Activated CD4-positive, alpha-beta T cell treated with anti-CD3 and anti-CD28 coated beads for 1 hour (primary cell): ENCODE measurements at regions not wholly inside any gene's neighbourhood (a gene's known extent, or its start where the extent isn't known, plus 50 kb on each side); places are given as distances from the start of the nearest gene placed in this dataset.

ENCODE experiments used
- DNase-seq: peaks from one replicate; pipeline ENCODE4 v3.0.0-alpha.2; 2020

- no peak for DNase-seq
Measured at GRCh38 chr11:70915158-70915985, 337.0 kb downstream of the SHANK2 start.

DNA sequence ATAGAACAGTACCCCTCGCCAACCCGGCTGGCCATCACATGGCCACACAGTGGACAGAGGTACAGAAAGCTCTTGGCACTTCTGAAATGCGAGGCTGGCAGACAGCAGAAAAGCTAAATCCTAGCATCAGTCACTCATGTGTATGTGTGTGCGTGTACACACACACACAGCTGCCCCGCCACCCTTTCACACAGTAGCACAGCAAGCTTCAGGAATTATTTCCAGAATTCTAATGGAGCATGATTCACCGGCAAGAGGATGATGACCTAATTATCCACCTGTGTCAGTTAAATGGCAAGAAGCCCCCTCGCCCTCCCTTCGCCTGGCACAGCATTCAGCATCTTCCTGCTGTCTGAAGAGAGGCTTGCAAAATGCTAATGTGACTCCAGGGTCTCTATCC is 336.0 kb downstream of the SHANK2 start:
- DNase-seq = no peak

GRCh38 chr11:70918242-70918641 is 334.1 kb downstream of the SHANK2 start:
- DNase-seq = no peak

DNA sequence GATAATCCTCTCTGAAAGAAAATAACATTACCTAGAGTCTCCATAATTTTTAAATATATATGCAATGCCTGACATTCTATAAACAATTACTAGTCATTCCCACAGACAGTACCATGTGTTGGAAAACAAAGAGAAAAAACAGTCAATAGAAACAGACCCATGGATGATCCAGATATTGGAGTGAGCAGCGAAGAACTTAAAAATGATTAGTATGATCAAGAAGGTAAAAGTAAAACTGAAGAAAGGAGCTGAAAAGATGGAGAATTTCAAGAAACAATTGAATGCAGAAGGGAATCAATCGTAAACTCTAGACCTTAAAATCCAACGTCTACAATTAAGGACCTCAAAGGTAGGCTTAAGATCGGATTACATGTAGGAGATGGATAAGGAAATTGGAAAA is 330.6 kb downstream of the SHANK2 start:
- no peak for DNase-seq

DNA sequence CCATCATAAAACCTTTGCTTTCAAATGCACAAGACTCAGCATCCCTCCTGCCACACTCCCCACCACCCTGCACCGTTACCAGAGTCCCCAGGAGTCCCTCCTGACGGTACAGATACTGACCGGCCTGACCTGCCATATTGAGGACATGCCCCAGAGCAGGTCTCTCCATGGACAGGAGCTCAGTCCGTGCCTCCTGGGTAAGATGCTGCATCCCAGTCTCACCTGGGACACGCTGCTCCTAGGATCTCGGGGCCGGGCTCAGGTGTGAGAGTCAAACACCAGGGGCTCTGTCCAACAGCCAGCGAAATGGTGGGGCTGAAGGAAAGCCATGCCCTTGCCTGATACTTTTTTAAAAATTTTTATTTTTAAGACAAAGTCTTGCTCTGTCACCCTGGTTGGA is 328.3 kb downstream of the SHANK2 start:
- DNase-seq = no peak

GRCh38 chr11:70925238-70925637 is 327.1 kb downstream of the SHANK2 start:
- DNase-seq = no peak

GRCh38 chr11:70926543-70927201 is 325.7 kb downstream of the SHANK2 start:
- DNase-seq = no peak

DNA sequence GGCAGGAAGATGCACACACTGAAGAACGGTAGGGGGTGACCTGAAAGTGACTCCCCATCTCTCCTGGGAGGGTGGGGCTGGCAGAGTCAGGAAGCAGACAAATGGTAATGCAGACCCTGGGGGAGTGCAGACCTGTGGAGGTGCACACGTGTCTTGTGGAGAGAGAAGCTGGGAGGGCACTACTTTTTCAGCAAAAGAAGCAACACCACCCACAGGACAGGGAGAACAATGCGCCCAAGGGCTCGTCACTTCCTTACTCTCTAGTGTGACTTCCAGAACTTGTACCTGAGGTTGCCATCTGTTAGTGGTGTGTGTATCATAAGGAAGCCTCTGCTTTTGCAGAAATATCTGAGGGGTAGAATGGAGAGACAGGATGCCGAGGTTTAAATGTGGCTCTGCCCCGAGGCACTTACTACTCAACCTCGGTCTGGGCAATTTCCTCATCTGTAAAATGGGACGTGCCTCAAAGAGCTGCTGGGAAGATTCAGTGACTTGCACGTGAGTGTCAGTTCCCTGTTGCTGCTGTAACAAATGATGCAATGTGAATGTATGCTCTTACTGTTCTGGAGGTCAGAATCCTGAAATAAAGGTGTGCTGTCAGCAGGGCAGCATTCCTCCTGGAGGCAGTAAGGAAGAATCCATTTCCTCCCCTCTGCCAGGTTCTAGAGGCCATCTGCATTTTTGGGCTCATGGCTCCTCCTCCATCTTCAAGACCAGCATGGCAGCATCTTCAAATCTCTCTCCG is 323.4 kb downstream of the SHANK2 start:
- DNase-seq = no peak

DNA sequence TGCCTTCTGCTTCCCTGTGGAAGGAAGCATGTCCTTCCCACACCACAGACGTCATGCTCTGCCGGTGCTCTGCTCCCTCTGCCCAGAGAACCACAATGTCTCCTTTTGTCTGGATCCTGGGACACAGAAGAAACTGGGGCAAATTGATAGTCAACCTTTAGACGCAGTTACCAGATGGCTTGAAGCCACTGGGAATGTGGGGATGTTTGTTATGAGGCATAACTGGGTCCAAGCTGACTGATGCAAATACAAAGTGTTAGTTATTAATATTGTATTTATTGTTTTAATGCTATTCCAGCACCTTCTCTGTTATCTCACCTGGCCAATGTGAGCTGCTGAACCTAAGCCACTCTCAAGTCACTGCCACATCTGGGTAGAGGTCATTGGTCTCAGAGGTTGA is 322.2 kb downstream of the SHANK2 start:
- DNase-seq = no peak

DNA sequence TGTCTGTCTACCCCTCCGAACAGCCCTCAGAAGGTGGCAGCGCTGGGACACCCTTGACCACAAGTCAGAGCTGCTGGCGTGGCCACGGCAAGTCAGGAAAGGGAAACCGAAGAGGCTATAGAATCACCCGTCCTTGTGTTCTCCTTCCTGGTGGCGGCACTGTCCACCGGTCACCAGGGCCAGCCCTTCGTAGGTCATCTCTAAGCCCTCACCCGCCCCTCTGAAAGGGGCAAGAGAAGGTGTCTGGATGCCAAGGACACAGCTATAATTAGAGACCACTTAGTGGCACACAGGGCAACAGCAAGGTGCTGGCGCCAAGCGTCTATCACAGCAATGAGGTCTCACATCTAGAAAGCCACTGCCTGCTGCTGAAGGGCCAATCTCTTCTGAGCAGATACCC is 320.9 kb downstream of the SHANK2 start:
- DNase-seq = no peak

DNA sequence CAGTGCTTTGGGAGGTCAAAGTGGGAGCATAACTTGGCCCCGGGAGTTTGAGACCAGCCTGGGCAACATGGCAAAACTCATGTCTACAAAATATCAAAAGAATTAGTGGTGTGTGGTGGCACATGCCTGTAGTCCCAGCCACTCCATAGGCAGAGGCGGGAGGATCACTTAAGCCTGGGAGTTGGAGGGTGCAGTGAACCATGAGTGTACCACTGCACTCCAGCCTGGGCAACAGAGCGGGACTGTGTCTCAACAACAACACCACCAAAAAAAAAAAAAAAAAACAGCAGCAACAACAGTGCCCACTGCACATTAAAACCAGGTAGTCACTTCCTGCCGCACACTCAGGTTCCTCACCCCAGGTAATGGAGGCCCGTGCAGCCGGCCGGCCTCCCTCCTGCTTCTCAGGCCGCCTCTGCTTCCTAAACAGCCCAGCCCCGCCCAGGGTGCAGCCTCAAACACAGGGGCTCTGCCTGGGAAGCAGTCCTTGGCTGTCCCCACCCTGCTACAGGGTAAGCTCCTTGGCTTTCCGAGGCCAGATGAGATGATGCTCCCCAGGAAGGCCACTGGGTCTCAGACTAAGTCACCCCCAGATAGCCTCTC is 318.3 kb downstream of the SHANK2 start:
- no peak for DNase-seq

- DNase-seq = no peak
Measured at GRCh38 chr11:70935006-70935768, 317.2 kb downstream of the SHANK2 start.

DNA sequence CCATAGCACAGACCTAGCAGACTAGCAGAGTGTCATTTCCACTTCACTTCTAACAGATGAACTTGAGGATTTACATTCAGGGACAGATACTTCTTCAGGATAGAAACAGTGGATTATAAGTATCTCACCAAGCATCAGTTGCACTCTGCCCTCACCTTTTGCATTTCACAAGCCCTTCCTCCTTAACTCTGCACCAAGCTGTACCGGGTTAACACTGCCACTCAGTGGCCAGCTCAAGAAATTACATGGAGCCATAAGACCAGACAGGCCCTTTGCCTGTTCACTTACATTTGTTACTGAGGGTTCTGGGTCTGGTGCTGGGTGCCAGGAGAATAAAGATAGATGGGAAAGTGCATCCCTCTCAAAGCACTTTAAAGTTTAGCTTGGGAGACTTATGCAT is 309.8 kb downstream of the SHANK2 start:
- no peak for DNase-seq

DNA sequence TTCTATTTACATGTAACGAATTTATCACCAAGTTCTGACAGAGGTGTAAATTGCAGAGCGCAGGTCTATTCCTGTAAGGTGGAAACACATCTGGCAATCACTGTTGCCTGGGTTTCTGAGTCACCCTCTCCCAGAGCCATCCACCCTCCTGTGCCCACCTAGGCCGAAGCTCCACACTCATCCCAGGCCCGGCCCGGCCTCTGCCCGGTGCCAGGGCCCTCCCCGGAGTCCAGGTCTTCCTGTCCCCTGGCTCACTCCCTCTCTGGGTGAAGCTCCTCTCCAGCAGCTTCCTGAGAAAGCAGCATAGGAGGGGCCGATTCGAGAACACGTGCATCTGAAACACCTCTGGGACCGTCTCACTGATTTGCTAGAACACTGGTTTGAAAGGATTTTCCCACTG is 308.2 kb downstream of the SHANK2 start:
- no peak for DNase-seq

DNA sequence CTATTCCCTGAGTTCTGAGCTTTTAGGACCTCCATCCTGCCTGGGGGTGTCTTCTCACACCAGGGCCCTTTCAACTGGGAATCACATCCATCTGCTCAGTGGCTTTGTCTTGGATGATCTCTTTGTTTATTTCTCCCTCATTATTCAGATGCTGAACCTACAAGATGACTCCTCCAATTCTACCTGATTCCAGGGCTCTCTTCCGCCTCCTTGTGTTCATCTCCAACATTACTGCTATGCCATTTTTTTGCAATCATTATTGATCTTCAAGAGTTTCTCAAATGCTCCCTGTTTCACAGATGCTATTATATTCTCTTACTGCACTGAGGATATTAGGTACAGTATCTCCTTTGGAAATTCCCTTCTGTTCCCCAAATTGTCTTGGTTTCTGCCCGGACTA is 307.7 kb downstream of the SHANK2 start:
- no peak for DNase-seq

GRCh38 chr11:70948398-70948797 is 304.0 kb downstream of the SHANK2 start:
- DNase-seq = no peak

- no peak for DNase-seq
Measured at GRCh38 chr11:70948855-70949531, 303.4 kb downstream of the SHANK2 start.

GRCh38 chr11:70951139-70951804 is 301.1 kb downstream of the SHANK2 start:
- no peak for DNase-seq

GRCh38 chr11:70952191-70952590 is 300.2 kb downstream of the SHANK2 start:
- DNase-seq = no peak

DNA sequence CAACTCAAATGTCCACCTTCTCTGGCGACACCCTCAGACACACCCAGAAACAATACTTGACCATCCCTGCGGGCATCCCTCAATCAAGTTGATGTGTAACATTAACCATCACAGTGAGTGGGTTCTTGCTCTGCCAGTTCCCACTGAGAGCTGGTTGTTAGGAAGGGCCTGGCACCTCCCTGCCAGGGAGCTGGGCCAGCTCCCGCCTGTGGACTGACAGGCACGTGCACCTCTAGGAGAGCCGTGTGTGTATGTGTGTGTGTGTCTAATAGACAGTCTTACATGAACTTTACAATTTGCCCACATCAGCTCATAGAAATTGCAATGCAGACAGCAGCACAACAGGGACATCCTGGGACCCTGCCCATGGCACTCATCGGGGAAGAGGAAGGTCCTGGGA is 298.7 kb downstream of the SHANK2 start:
- no peak for DNase-seq

DNA sequence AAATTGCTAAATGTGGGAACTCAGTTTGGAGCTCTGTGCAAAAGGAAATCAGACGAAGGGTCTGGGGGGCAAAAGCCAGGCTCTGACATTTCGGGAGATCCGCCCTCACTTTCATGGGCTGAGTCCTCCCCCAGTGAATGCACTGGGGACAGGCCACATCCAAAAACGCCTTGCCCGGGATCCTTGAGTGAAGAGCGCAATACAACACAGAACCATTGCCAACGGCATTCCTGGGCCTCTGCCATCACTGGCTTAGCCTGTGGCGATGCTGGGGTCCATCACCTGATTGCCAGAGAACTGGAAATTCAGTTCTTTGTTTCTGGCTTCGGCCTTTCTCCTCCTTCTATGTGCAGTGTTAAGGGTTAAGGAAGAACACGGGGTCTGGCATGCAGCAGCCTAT is 297.9 kb downstream of the SHANK2 start:
- DNase-seq = no peak
